GM04503 (cell line): ENCODE measurements at regions not wholly inside any gene's neighbourhood (a gene's known extent, or its start where the extent isn't known, plus 50 kb on each side); places are given as distances from the start of the nearest gene placed in this dataset.
"Not testable (repeated sequence)": the region's sequence is repeated elsewhere in the genome, so short reads cannot be mapped to it uniquely, and the experiment has no call there.

ENCODE experiments used
- DNase-seq: peaks from one replicate; pipeline ENCODE4 v3.0.0-alpha.2; 2012; ENCODE audit warnings: low read depth

- DNase-seq: no peak
Observed at GRCh38 chr4:104330125-104330905, 164.4 kb downstream of the CXXC4 start.

- not testable (repeated sequence) for DNase-seq
Observed at GRCh38 chr4:104326991-104327694, 167.6 kb downstream of the CXXC4 start.

GRCh38 chr4:104302731-104303130 lies 192.0 kb downstream of the CXXC4 start:
- DNase-seq: no peak

- DNase-seq: no peak
Observed at GRCh38 chr4:104294811-104295210, 199.9 kb downstream of the CXXC4 start.

GRCh38 chr4:104286867-104287266 lies 207.8 kb downstream of the CXXC4 start:
- DNase-seq: no peak

- DNase-seq: no peak
Observed at GRCh38 chr4:104283303-104283702, 211.4 kb downstream of the CXXC4 start.

- DNase-seq: no peak
Observed at GRCh38 chr4:104279744-104280143, 214.9 kb downstream of the CXXC4 start.

GRCh38 chr4:104272966-104273365 lies 221.7 kb downstream of the CXXC4 start:
- DNase-seq: no peak

GRCh38 chr4:104269603-104270002 lies 225.1 kb downstream of the CXXC4 start:
- DNase-seq: not testable (repeated sequence)

GRCh38 chr4:104263100-104263499 lies 231.6 kb downstream of the CXXC4 start:
- no peak for DNase-seq

GRCh38 chr4:104262678-104263077 lies 232.0 kb downstream of the CXXC4 start:
- no peak for DNase-seq

- DNase-seq: no peak
Observed at GRCh38 chr4:104248726-104249125, 246.0 kb downstream of the CXXC4 start.

- DNase-seq: no peak
Observed at GRCh38 chr4:104235967-104236366, 258.7 kb downstream of the CXXC4 start.

GRCh38 chr4:104217526-104217925 lies 277.2 kb downstream of the CXXC4 start:
- DNase-seq: no peak

- no peak for DNase-seq
Observed at GRCh38 chr4:104211657-104212056, 283.0 kb downstream of the CXXC4 start.

- no peak for DNase-seq
Observed at GRCh38 chr4:104210420-104210819, 284.3 kb downstream of the CXXC4 start.

- no peak for DNase-seq
Observed at GRCh38 chr4:104206784-104207183, 287.9 kb downstream of the CXXC4 start.

GRCh38 chr4:104205116-104205515 lies 289.6 kb downstream of the CXXC4 start:
- no peak for DNase-seq

- no peak for DNase-seq
Observed at GRCh38 chr4:104188301-104188700, 306.4 kb downstream of the CXXC4 start.

GRCh38 chr4:104169437-104169836 lies 325.3 kb downstream of the CXXC4 start:
- DNase-seq: no peak

- DNase-seq: no peak
Observed at GRCh38 chr4:104166749-104167148, 327.9 kb downstream of the CXXC4 start.

GRCh38 chr4:104163820-104164219 lies 330.9 kb downstream of the CXXC4 start:
- no peak for DNase-seq

GRCh38 chr4:104146048-104146447 lies 348.6 kb downstream of the CXXC4 start:
- no peak for DNase-seq

- no peak for DNase-seq
Observed at GRCh38 chr4:104138116-104138515, 356.6 kb downstream of the CXXC4 start.
